ENCODE measurements at regions not wholly inside any gene's neighbourhood (a gene's known extent, or its start where the extent isn't known, plus 50 kb on each side); places are given as distances from the start of the nearest gene placed in this dataset.

GRCh38 chr6:22394691-22395090 is 97.9 kb upstream of the PRL start:
- TF ChIP-seq, protein P1, sequence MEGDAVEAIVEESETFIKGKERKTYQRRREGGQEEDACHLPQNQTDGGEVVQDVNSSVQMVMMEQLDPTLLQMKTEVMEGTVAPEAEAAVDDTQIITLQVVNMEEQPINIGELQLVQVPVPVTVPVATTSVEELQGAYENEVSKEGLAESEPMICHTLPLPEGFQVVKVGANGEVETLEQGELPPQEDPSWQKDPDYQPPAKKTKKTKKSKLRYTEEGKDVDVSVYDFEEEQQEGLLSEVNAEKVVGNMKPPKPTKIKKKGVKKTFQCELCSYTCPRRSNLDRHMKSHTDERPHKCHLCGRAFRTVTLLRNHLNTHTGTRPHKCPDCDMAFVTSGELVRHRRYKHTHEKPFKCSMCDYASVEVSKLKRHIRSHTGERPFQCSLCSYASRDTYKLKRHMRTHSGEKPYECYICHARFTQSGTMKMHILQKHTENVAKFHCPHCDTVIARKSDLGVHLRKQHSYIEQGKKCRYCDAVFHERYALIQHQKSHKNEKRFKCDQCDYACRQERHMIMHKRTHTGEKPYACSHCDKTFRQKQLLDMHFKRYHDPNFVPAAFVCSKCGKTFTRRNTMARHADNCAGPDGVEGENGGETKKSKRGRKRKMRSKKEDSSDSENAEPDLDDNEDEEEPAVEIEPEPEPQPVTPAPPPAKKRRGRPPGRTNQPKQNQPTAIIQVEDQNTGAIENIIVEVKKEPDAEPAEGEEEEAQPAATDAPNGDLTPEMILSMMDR (conservative IDR thresholded peaks at IDR 0.05; ENCODE audit: low read depth, low read length): no peak
- no peak for TF ChIP-seq EZH2 (IDR thresholded peaks at IDR 0.05; ENCODE audit: borderline replicate concordance, low read depth, low read length, poor library complexity, severe bottlenecking)

Measured in A673 (cell line).